Stimulated activated CD8-positive, alpha-beta memory T cell treated with anti-CD3 and anti-CD28 coated beads, Interleukin-15, amount 100 ng/mL, for 1 hour (primary cell): ENCODE measurements at regions not wholly inside any gene's neighbourhood (a gene's known extent, or its start where the extent isn't known, plus 50 kb on each side); places are given as distances from the start of the nearest gene placed in this dataset.

ENCODE experiments used
- DNase-seq: peaks from one replicate; pipeline ENCODE4 v3.0.0-alpha.2; 2020; ENCODE audit warnings: low read depth

GRCh38 chr6:44608175-44608574 lies 220.7 kb downstream of the CDC5L start:
- DNase-seq: no peak

GRCh38 chr6:44609051-44609612 lies 221.6 kb downstream of the CDC5L start:
- no peak for DNase-seq

- no peak for DNase-seq
These were observed 226.9 kb downstream of the CDC5L start for GRCh38 chr6:44614396-44614795.

- no peak for DNase-seq
These were observed 228.1 kb downstream of the CDC5L start for GRCh38 chr6:44615621-44616020.

- DNase-seq: no peak
These were observed 229.9 kb downstream of the CDC5L start for GRCh38 chr6:44617416-44617815.

GRCh38 chr6:44618371-44618770 lies 230.9 kb downstream of the CDC5L start:
- DNase-seq: no peak

- DNase-seq: no peak
These were observed 233.4 kb downstream of the CDC5L start for GRCh38 chr6:44620922-44621321.

GRCh38 chr6:44621846-44622245 lies 234.3 kb downstream of the CDC5L start:
- DNase-seq: no peak

- DNase-seq: no peak
These were observed 235.0 kb downstream of the CDC5L start for GRCh38 chr6:44622555-44622954.

- no peak for DNase-seq
These were observed 235.4 kb downstream of the CDC5L start for GRCh38 chr6:44622956-44623355.

GRCh38 chr6:44624226-44624625 lies 236.7 kb downstream of the CDC5L start:
- DNase-seq: no peak

GRCh38 chr6:44624936-44625573 lies 237.5 kb downstream of the CDC5L start:
- no peak for DNase-seq

- no peak for DNase-seq
These were observed 238.5 kb downstream of the CDC5L start for GRCh38 chr6:44625996-44626395.

GRCh38 chr6:44626616-44627015 lies 239.1 kb downstream of the CDC5L start:
- no peak for DNase-seq

- DNase-seq: no peak
These were observed 239.8 kb downstream of the CDC5L start for GRCh38 chr6:44627091-44627882.

GRCh38 chr6:44627883-44628271 lies 240.4 kb downstream of the CDC5L start:
- no peak for DNase-seq

GRCh38 chr6:44628347-44628746 lies 240.8 kb downstream of the CDC5L start:
- DNase-seq: no peak

GRCh38 chr6:44629636-44630035 lies 242.1 kb downstream of the CDC5L start:
- no peak for DNase-seq

- DNase-seq: no peak
These were observed 242.9 kb downstream of the CDC5L start for GRCh38 chr6:44630125-44631028.

GRCh38 chr6:44631968-44632367 lies 244.5 kb downstream of the CDC5L start:
- DNase-seq: no peak

GRCh38 chr6:44634321-44634720 lies 246.8 kb downstream of the CDC5L start:
- no peak for DNase-seq

- DNase-seq: no peak
These were observed 248.0 kb downstream of the CDC5L start for GRCh38 chr6:44635486-44635885.
